ENCODE measurements at regions not wholly inside any gene's neighbourhood (a gene's known extent, or its start where the extent isn't known, plus 50 kb on each side); places are given as distances from the start of the nearest gene placed in this dataset.

DNA sequence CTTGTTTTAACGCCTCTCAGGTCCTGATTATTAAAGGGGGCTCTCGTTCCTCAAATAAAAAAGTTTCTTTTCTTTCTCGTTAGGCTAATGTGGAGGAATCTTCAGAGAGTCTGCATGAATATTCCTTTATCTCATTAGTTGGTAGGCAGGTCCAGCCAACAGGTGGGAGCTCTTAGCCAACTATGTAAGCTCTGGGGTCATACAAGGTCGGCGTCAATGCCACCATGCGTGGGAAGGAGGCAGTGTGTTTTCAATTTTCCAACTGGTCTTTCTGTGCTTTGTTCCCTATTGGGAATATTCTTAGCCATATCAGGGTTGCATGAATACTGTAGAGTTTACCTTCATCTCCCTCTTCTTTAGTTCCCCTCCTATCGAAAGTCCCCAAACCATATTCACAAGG lies 118.5 kb upstream of the SVIL start:
- DNase-seq (ENCODE audit: low read depth) = no peak
- Histone ChIP-seq H3K4me3 (ENCODE audit: low read depth, low read length) (no peak overlapping the region), H3K27me3 (ENCODE audit: control insufficient read depth, insufficient read depth, low read length) (no peaks in the 10 kb centered on the region), H3K36me3 (ENCODE audit: control insufficient read depth, insufficient read depth, low read length) (no peaks in the 10 kb centered on the region)
- TF ChIP-seq, protein P1, sequence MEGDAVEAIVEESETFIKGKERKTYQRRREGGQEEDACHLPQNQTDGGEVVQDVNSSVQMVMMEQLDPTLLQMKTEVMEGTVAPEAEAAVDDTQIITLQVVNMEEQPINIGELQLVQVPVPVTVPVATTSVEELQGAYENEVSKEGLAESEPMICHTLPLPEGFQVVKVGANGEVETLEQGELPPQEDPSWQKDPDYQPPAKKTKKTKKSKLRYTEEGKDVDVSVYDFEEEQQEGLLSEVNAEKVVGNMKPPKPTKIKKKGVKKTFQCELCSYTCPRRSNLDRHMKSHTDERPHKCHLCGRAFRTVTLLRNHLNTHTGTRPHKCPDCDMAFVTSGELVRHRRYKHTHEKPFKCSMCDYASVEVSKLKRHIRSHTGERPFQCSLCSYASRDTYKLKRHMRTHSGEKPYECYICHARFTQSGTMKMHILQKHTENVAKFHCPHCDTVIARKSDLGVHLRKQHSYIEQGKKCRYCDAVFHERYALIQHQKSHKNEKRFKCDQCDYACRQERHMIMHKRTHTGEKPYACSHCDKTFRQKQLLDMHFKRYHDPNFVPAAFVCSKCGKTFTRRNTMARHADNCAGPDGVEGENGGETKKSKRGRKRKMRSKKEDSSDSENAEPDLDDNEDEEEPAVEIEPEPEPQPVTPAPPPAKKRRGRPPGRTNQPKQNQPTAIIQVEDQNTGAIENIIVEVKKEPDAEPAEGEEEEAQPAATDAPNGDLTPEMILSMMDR (IDR thresholded peaks at IDR 0.05; ENCODE audit: insufficient read depth, low read length, poor library complexity, severe bottlenecking) = no peak

DNA sequence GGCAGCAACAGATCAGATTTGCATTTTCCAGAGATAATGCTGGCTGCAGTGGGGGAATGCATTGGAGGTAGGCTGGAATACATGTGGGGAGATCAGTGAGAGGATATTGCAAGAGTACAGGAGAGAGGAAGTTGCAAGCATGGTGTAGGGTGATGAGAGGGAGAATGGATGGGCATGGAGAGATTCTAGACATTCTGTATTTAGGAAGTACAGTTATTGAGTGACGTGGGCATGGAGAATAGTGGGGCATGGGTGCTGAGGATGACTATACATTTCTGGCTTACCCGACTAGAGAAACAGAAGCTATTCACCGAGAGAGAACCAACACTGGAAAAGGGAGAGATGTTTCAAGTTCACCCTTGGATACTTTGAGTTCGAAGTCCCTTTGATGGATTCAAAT lies 116.9 kb upstream of the SVIL start:
- H3K36me3 ChIP-seq (ENCODE audit: control insufficient read depth, insufficient read depth, low read length) = no peaks in the 10 kb centered on the region
- H3K27me3 ChIP-seq (ENCODE audit: control insufficient read depth, insufficient read depth, low read length) = no peaks in the 10 kb centered on the region
- TF ChIP-seq, protein P1 (IDR thresholded peaks at IDR 0.05; ENCODE audit: insufficient read depth, low read length, poor library complexity, severe bottlenecking) = no peak
- DNase-seq (ENCODE audit: low read depth) = no peak
- H3K4me3 ChIP-seq (ENCODE audit: low read depth, low read length) = no peak overlapping the region

DNA sequence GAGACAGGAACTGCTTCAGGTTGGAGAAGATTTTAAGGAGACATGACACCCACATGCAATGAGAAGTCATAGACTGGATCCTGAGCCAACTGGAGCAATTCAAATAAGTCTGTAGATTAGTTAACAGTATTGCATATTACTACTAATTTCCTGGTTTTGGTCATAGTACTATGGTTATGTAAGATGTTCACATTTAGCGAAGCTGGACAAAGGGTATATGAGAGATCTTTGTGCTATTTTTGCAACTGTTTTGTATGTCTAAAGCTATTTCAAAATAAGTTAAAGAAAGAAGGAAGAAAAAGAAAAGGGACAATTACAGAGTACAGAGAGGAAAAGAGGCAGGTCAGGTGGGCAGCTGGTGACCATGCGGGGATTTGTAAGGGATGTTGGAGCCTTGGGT lies 116.5 kb upstream of the SVIL start:
- Histone ChIP-seq H3K36me3 (ENCODE audit: control insufficient read depth, insufficient read depth, low read length) (no peaks in the 10 kb centered on the region), H3K27me3 (ENCODE audit: control insufficient read depth, insufficient read depth, low read length) (no peaks in the 10 kb centered on the region), H3K4me3 (ENCODE audit: low read depth, low read length) (no peak overlapping the region)
- DNase-seq (ENCODE audit: low read depth) = no peak
- TF ChIP-seq, protein P1 (IDR thresholded peaks at IDR 0.05; ENCODE audit: insufficient read depth, low read length, poor library complexity, severe bottlenecking) = no peak

DNA sequence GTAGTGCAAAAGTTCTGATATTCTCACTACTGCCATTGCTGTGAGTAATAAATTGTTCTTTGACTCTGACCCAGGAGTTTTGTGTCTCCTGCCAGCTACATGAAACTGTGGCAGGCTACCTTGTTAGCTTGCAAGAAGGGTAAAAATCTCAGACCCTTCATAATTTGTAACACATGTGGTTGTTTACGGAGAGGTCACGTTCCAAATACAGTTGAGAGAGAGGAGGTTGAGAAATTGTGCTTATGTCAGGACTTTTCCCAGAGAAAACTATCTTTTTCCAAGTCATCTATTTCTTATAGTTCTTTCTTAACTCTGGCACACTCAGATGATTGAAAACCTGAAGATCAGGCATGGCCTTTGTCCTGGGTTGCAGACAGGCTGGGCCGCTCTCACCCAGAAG lies 114.4 kb upstream of the SVIL start:
- Histone ChIP-seq H3K27me3 (ENCODE audit: control insufficient read depth, insufficient read depth, low read length) (no peaks in the 10 kb centered on the region), H3K4me3 (ENCODE audit: low read depth, low read length) (no peak overlapping the region), H3K36me3 (ENCODE audit: control insufficient read depth, insufficient read depth, low read length) (no peaks in the 10 kb centered on the region)
- no peak for DNase-seq (ENCODE audit: low read depth)
- TF ChIP-seq, protein P1 (IDR thresholded peaks at IDR 0.05; ENCODE audit: insufficient read depth, low read length, poor library complexity, severe bottlenecking) = no peak

DNA sequence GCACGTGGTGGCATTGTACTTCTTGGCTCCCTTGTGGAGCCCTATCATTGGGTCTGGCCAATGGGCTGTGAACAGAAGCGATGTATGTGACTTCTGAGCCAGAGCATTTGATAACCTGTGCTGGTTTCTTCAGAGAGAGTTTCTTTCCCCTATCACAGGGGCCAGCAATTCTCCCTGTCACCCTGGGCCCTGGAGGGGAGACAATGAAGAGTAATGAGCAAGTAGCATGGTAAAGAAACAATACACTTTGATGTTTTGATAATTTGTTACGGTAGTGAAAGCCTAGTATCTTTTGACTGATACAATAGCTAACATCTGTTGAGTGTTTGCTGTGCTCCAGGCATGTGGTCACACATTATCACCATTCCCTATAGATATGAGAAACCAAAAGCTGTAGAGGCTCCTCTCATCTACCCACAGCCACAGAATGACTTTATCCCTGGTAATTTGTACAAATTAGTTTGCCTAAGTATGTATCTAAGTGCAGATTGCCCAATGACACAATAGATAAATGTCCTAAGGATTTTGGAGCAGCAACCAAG lies 113.4 kb upstream of the SVIL start:
- no peaks in the 10 kb centered on the region for H3K27me3 ChIP-seq (ENCODE audit: control insufficient read depth, insufficient read depth, low read length)
- no peak for DNase-seq (ENCODE audit: low read depth)
- TF ChIP-seq, protein P1 (IDR thresholded peaks at IDR 0.05; ENCODE audit: insufficient read depth, low read length, poor library complexity, severe bottlenecking) = no peak
- no peak overlapping the region for H3K4me3 ChIP-seq (ENCODE audit: low read depth, low read length)
- no peaks in the 10 kb centered on the region for H3K36me3 ChIP-seq (ENCODE audit: control insufficient read depth, insufficient read depth, low read length)

DNA sequence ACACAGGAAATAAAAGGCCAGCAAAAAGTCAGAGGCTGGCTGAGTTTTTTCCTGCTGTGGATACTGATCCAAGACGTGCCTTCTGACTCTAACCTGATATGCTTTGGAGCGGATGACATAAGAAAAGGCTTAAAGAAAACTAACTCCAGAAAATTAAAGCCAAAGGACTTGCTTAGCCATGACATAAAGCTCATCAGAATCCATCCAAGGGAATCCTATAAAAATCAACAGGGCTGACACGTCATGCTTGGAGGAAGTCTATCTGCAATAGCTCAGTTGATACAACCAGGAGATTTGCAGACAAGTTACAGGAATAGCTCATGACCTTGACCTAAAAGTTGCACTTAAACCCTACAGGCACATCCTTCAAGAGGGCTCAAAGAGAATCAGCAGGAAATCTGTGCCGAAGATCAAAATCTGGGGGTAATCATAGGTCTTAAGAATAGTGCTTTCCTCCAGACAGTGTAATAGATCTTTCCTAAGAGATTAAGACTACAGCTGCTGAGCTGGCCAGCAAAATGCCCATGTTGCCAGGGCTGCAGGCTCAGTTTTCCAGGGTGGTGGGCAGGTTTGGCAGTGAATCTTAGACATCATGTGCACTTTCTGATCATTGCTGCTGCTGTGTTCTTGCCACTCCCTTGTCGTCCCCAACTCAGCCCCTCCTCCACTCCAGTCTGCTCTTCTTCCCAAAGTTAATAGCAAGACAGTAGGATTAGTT lies 111.5 kb upstream of the SVIL start:
- no peaks in the 10 kb centered on the region for H3K36me3 ChIP-seq (ENCODE audit: control insufficient read depth, insufficient read depth, low read length)
- TF ChIP-seq, protein P1 (IDR thresholded peaks at IDR 0.05; ENCODE audit: insufficient read depth, low read length, poor library complexity, severe bottlenecking) = no peak
- H3K27me3 ChIP-seq (ENCODE audit: control insufficient read depth, insufficient read depth, low read length) = no peaks in the 10 kb centered on the region
- no peak for DNase-seq (ENCODE audit: low read depth)
- H3K4me3 ChIP-seq (ENCODE audit: low read depth, low read length) = no peak overlapping the region

All from kidney epithelial cell (primary cell).